IMR-90 (cell line): ENCODE measurements at regions not wholly inside any gene's neighbourhood (a gene's known extent, or its start where the extent isn't known, plus 50 kb on each side); places are given as distances from the start of the nearest gene placed in this dataset.

Experiments used
- CEBPB ChIP-seq: IDR thresholded peaks from 2 replicates; pipeline ENCODE4 v1.6.1; 2012; ENCODE audit warnings: low read depth, low read length, improper control_type of control experiment
- NFE2L2 ChIP-seq: fragments of 150-350 bp; IDR thresholded peaks from 2 replicates; pipeline ENCODE4 v1.6.1; 2016; ENCODE audit warnings: low read depth, mild to moderate bottlenecking, low read length
- TF ChIP-seq, protein P1 (sequence below): conservative IDR thresholded peaks from 2 replicates; pipeline ENCODE4 v1.5.1; 2012; ENCODE audit warnings: mild to moderate bottlenecking, low read depth, low read length, improper control_type of control experiment

DNA sequence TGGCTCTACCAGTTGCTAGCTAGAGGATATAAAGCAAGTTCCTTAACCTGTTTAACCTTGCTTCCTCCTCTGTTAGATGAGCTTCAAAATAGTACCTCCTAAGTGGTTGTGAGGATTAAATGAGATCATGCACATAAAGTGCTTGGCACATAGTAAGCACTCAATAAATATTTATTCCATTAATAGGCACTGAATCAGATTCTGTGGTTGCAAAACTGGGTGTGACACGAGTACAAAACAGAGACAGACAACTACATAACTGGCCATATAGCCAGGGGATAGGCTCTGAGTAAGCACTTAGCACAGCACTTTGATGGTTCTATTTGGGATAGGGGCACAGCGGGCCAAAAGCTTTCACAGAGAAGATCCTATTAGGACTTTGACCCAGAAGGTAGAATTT lies 150.3 kb downstream of the RELL1 start:
- TF ChIP-seq, protein P1, sequence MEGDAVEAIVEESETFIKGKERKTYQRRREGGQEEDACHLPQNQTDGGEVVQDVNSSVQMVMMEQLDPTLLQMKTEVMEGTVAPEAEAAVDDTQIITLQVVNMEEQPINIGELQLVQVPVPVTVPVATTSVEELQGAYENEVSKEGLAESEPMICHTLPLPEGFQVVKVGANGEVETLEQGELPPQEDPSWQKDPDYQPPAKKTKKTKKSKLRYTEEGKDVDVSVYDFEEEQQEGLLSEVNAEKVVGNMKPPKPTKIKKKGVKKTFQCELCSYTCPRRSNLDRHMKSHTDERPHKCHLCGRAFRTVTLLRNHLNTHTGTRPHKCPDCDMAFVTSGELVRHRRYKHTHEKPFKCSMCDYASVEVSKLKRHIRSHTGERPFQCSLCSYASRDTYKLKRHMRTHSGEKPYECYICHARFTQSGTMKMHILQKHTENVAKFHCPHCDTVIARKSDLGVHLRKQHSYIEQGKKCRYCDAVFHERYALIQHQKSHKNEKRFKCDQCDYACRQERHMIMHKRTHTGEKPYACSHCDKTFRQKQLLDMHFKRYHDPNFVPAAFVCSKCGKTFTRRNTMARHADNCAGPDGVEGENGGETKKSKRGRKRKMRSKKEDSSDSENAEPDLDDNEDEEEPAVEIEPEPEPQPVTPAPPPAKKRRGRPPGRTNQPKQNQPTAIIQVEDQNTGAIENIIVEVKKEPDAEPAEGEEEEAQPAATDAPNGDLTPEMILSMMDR: no peak
- TF ChIP-seq CEBPB (no peak), NFE2L2 (no peak)
